ENCODE measurements at regions not wholly inside any gene's neighbourhood (a gene's known extent, or its start where the extent isn't known, plus 50 kb on each side); places are given as distances from the start of the nearest gene placed in this dataset.
"Not testable (repeated sequence)": the region's sequence is repeated elsewhere in the genome, so short reads cannot be mapped to it uniquely, and the experiment has no call there.

DNA sequence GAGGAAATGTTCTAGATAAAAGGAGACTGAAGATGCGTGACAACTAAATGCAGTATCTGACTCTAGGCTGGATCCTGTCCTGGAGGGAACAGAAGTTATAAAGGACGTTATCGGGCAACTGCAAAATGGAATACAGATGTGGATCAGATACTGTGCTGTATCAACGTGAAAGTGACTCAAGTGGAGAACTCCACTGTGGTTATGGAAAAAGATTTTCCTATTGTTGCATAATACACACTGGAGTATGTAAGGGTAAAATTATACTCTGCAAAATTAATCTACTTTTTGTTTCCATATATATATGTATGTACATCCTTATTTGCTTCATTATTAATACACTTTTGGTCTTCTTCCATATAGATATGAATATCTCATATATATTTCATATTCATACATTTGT is 654.0 kb downstream of the QKI start:
- DNase-seq (ENCODE audit: low spot score): no peak

DNA sequence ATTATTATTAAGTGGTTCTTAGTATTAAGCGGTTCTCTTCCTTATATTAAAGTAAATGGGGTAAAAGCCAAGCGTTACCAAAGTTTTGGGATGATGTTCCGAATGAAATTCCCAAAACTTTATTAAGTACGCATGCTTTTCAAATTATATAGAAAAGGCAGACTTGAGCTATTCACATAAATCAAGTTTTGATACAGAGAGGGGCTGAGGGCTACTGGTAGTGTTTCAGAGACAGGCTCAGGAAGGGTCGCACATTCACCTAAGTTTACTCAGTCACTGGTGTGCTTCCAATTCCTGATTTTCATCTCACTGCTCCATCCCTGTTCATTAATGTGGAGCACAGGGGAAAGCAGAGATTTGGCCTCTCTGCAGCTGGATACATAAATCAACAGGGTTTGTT is 652.2 kb downstream of the QKI start:
- no peak for DNase-seq (ENCODE audit: low spot score)

DNA sequence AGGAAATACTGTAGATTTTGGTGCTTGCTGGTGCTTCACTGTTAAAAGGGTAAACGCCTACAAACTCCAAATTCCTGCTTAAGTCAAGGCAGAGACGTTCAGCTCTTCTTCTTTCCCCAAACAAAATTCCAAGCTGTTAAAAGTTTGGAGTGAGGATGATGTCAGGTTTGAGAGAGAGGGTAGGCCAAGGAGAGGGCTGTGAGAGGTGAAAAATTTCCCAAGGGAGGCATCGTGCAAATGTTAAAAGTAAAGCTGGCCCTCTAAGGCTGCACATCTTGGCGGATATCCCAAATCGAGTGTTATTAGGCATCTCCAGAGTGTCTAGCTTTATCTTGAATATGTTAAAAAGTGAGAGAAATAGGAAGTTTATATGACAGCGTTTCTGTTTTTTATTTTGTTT is 651.8 kb downstream of the QKI start:
- DNase-seq (ENCODE audit: low spot score): no peak

- no peak for DNase-seq (ENCODE audit: low spot score)
Observed at GRCh38 chr6:164063346-164063745, 648.8 kb downstream of the QKI start.

DNA sequence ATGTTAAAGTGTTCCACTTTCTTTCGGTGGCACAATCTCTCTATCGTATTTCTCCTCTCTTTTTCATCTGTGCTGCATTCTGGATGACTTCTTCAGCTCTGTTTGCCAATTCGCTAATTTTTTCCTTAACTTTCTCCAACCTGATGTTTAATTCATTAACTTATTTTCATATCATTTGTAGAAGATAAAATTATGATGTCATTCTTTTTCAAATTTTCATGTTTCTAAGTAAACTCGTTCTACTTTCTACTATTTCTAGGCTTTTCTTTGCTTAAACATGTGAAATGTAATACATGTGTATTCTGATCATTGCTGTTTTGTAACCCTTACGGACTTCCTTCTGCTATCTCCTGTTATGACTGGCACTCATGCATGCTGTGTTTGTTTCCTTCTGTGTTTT is 648.4 kb downstream of the QKI start:
- DNase-seq (ENCODE audit: low spot score): no peak

- no peak for DNase-seq (ENCODE audit: low spot score)
Observed at GRCh38 chr6:164057876-164058275, 643.4 kb downstream of the QKI start.

DNA sequence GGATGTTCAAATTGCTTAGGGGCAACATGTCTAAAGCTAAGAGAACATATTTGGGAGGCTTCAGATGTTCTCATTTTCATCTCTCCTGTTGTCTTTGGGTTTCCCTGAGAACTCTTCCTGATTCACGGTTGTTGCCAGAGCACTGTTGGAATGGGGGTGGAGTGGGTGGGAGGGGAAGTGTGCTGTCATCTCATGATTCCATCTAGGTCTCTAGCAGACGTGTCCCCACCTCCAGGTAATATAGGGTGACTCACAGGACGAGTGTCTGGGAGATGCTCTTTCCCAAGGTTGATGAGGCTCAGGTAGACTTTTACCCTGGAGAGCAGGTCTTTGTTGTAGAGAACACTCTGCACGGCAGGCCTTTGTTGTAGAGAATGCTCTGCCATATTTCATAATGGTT is 636.9 kb downstream of the QKI start:
- no peak for DNase-seq (ENCODE audit: low spot score)

DNA sequence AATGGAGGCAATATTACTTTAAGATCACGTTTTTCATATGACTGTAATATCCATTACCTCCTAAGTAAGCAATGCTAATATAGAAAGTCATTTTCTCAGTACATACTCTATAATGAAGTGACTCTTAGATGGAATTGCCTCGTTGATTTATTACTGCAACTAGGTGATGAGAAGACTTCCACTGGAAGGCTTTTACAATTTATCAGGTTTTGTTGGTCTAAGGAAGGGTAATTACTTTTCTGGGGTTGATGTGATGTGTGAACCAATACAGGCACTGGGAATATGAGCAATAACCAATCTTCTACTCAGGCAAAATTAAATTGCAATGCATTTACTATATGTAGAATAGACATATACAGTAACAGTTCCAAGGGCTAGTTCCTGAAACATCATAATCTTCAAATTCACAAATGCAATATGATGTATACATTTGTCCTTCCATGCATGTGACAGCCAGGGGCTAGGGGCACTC is 635.0 kb downstream of the QKI start:
- no peak for DNase-seq (ENCODE audit: low spot score)

DNA sequence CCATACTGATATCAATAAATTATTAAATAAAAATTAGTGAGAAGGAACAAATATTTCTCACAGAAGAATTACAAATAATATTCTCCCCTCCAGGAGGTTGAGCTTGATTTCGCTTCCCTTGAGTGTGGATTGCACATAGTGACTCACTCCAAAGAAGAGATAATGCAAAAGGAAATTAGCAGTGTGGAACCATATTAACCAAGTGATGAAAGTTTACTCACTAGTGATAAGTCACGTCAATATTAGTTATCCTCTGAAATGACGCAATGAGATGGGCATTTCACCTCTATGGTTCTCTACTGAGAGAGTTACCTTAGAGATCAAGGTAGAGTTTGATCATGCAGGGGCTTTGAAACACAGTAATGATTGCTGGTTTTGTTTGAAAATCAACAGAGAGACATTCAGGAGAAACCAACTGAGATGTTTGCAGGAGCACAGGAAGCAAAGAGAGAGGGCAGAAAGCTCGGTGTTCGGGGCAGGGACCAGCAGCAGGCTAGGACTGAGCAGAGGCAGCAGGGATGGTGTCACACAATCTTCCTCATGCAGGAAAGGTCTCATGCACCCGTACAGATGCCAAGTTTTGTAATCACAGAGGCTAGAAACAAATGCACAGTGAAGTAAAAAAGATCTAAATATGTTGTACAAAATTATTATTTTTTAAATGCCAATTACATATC is 634.5 kb downstream of the QKI start:
- no peak for DNase-seq (ENCODE audit: low spot score)

GRCh38 chr6:164045082-164045481 is 630.6 kb downstream of the QKI start:
- no peak for DNase-seq (ENCODE audit: low spot score)

DNA sequence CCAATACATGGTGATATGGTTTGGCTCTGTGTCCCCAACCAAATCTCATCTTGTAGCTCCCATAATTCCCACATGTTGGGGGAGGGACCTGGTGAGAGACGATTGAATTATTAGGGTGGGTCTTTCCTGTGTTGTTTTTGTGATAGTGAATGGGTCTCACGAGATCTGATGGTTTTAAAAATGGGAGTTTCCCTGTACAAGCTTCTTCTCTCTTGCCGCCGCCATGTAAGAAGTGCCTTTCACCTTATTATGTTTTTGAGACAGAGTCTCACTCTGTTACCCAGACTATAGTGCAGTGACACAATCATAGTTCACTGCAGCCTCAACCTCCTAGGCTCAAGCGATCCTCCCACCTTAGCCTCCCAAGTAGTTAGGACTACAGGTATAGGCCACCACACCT is 629.1 kb downstream of the QKI start:
- DNase-seq (ENCODE audit: low spot score): not testable (repeated sequence)

- no peak for DNase-seq (ENCODE audit: low spot score)
Observed at GRCh38 chr6:164042212-164042611, 627.7 kb downstream of the QKI start.

DNA sequence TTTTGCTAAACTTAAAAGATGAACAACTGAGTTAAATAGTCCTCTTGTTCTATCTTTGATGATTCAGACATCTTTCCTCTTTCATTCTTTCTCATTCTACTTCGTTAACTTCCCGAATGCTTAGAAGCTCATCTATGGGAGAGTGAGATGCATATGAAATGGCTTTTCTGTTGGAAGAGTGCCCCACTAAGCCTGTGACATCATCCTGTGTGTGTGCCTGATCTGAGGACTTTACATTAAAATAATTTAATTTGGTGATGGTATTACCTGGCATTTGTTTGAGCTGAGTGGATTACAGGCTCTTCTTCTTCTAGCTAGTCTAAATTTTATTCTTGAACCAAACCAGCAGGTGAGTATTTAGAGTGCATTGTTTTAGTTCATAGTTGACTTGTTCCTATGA is 626.5 kb downstream of the QKI start:
- no peak for DNase-seq (ENCODE audit: low spot score)

DNA sequence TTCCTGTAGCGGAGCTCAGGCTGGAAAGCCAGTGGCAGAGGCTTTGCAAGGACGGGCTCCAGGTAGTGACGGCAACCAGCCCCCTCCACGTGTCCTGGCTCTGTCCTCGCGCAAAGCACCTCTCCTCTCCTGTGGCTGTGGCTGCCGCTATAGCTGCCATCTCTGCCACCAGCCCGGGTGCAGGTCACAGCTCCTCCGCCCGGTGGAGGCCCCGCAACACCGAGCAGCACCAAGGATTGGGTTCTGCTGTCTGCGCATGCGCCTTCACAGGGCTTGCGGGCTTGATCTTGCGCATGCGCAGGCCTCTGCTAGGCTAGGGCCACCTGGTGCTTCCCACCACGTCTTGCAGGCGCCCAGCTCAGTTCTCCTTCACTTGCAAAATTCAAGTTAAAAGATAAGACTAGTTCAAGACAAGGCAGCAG is 625.4 kb downstream of the QKI start:
- no peak for DNase-seq (ENCODE audit: low spot score)

DNA sequence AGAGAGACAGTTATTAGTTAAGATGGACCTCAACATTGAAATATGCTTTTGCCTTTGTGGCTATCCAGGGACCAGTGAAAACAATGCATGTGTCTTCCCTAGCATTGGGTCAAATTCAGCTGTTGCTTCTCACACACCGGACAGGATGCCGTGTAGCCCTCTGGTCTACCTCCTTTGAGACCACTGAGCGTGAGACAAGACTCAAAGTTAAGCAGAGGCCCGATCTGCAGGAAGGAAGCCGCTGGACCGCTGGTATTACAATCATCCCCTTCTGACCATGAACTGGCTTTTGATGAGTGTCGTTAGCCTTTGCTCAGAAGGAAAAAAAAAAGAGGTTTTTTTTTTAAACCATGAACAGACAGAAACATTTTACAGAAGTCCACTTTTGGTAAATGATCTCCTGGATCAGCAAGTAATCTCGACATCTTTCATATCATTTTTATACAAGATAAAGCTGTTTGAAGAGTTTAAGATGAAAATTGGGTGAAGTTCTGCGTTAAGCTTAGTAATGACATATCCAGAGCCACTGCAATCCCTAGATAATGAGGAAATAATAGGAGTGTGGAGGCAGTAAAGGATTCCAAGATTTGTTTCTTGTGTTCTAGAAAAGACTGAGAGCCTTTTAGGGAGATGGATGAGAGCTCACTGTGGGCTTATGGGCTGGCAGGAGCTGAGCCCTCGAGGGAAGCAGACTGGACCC is 622.8 kb downstream of the QKI start:
- DNase-seq (ENCODE audit: low spot score): no peak

DNA sequence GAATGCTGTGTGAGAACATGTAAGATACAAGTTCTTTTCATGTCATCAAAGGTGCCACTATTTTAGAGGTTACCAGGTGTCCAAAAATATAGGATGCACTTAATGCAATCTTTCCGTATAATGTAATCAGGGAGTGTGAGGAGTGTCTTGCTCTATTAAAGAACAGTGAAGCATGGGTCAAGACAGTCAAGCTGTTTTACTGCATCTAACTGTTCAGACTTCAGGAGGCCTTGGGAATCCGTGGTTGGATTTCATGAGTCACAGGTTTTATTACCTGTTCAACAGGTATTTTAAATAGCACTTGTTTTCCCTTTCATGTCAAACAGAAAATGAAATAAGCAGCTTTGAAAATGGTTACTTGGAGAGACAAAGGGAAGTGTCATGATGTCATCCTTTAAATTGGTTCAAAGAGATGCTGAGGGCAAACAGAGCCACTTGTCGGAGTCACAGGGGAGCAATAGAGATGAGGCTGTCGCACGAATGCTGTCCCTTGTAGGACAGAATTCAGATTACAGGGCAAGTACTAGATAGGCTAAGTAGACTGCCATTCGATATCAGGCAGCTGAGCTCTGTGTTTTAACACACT is 621.5 kb downstream of the QKI start:
- DNase-seq (ENCODE audit: low spot score): no peak

GRCh38 chr6:164034602-164035140 is 620.2 kb downstream of the QKI start:
- no peak for DNase-seq (ENCODE audit: low spot score)

GRCh38 chr6:164025180-164025579 is 610.7 kb downstream of the QKI start:
- DNase-seq (ENCODE audit: low spot score): no peak

- no peak for DNase-seq (ENCODE audit: low spot score)
Observed at GRCh38 chr6:164023535-164023934, 609.0 kb downstream of the QKI start.

GRCh38 chr6:164022632-164023031 is 608.1 kb downstream of the QKI start:
- DNase-seq (ENCODE audit: low spot score): no peak

DNA sequence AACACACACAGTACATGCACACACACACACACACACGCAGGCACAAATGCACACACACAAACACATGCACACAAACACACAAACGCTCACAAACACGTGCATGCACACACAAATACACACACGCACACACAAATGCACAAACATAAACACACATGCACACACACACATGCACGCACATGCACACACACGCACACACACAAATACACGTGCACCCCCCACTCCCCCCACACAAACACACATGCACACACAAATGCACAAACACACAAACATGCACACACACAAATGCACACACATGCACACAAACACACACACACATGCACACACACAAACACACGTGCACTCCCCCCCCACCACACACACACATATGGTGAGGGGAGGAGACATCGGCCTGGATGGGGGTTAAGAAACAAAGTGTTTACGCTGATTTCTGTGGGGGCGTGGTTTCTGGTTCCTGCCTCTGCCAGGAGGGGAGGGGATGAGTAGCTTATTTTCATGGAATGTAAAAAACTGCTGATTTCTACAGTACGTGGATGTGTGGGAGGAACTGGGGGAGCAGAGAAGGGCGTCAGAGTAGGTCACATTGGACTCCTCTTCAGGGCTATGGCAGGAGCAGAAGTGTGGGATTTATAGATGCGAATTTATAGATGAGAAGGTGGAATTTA is 607.2 kb downstream of the QKI start:
- DNase-seq (ENCODE audit: low spot score): no peak

GRCh38 chr6:164020142-164020541 is 605.6 kb downstream of the QKI start:
- no peak for DNase-seq (ENCODE audit: low spot score)

- no peak for DNase-seq (ENCODE audit: low spot score)
Observed at GRCh38 chr6:164018133-164018532, 603.6 kb downstream of the QKI start.

All from HuH-7.5 (cell line).